ENCODE measurements at regions not wholly inside any gene's neighbourhood (a gene's known extent, or its start where the extent isn't known, plus 50 kb on each side); places are given as distances from the start of the nearest gene placed in this dataset.

DNA sequence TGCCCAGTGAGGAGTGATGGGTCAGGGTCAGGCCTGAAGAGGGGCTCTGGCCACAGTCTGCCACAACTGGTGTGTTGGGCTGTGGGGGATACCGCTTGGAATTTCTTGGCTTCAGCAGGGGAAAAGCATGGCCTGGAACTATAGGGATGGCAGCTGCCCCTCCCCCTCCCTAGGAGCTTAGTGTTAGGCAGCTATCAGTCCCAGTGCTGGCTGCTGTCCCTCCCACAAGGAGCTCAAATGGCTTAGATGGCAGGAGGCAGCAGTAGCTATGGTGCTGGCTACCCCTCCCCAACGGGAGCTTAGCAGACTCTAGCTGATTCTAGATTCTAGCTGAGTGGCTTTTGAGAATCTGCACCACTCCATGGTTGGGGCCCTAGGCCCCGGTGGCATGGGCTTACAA, 414.5 kb upstream of the HSF2 start:
- TF ChIP-seq POU2F2 (IDR thresholded peaks at IDR 0.05; ENCODE audit: low read depth, low read length) (no peak), POLR2A (IDR thresholded peaks at IDR 0.05; ENCODE audit: low read depth, low read length) (no peak), SPI1 (IDR thresholded peaks at IDR 0.05; ENCODE audit: low read depth, low read length) (no peak), POLR2AphosphoS5 (IDR thresholded peaks at IDR 0.05; ENCODE audit: low read depth, low read length) (no peak), TAF1 (IDR thresholded peaks at IDR 0.05; ENCODE audit: low read depth, low read length) (no peak), PAX5 (IDR thresholded peaks at IDR 0.05; ENCODE audit: insufficient read depth, low read length, severe bottlenecking) (no peak)
- FAIRE-seq, result no peak
- no peak for DNase-seq (ENCODE audit: insufficient read length, low spot score)

DNA sequence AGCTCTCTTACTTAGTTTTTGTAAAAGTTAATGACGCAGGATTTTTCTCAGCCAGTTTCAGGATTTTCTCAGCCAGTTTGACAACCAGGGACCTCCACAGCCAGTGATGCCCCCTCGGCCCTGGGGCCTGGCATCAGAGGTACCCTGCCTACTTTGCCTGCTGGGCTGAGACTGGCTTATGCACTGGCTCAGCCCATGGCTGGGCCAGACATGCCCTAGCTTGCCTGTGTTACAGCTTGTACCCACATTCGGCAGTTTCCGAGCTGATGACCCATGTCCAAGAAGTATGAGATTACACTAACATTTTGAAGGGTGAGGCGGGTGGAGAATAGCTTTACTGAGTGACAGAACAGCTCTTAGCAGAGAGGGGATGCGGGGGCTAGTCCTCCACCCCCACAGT, 406.1 kb upstream of the HSF2 start:
- DNase-seq (ENCODE audit: insufficient read length, low spot score) (no peak), FAIRE-seq (no peak)
- TF ChIP-seq POLR2AphosphoS5 (IDR thresholded peaks at IDR 0.05; ENCODE audit: low read depth, low read length) (no peak), POLR2A (IDR thresholded peaks at IDR 0.05; ENCODE audit: low read depth, low read length) (no peak), SPI1 (IDR thresholded peaks at IDR 0.05; ENCODE audit: low read depth, low read length) (no peak), PAX5 (IDR thresholded peaks at IDR 0.05; ENCODE audit: insufficient read depth, low read length, severe bottlenecking) (no peak), TAF1 (IDR thresholded peaks at IDR 0.05; ENCODE audit: low read depth, low read length) (no peak), POU2F2 (IDR thresholded peaks at IDR 0.05; ENCODE audit: low read depth, low read length) (no peak)

DNA sequence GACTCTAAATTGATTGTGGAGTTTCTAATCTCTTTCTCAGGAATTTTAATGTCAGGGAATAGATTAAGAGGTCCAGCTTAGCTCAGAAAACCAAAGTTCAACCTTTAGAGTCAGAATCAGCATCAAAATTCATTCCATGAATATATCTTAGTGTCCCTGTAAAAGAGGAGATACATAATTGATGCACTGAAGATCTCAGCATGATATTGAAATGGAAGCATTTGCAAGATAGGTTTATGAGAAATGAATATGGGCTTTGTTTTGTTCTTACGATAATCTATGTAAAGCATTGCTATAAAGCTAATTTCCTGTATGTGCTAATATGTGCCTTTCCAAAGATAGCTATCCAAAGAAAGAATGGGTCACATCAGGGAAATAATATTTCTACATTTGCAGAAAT, 404.5 kb upstream of the HSF2 start:
- TF ChIP-seq POLR2A (IDR thresholded peaks at IDR 0.05; ENCODE audit: low read depth, low read length) (no peak), POLR2AphosphoS5 (IDR thresholded peaks at IDR 0.05; ENCODE audit: low read depth, low read length) (no peak), SPI1 (IDR thresholded peaks at IDR 0.05; ENCODE audit: low read depth, low read length) (no peak), PAX5 (IDR thresholded peaks at IDR 0.05; ENCODE audit: insufficient read depth, low read length, severe bottlenecking) (no peak), POU2F2 (IDR thresholded peaks at IDR 0.05; ENCODE audit: low read depth, low read length) (no peak), TAF1 (IDR thresholded peaks at IDR 0.05; ENCODE audit: low read depth, low read length) (no peak)
- FAIRE-seq (no peak), DNase-seq (ENCODE audit: insufficient read length, low spot score) (no peak)

DNA sequence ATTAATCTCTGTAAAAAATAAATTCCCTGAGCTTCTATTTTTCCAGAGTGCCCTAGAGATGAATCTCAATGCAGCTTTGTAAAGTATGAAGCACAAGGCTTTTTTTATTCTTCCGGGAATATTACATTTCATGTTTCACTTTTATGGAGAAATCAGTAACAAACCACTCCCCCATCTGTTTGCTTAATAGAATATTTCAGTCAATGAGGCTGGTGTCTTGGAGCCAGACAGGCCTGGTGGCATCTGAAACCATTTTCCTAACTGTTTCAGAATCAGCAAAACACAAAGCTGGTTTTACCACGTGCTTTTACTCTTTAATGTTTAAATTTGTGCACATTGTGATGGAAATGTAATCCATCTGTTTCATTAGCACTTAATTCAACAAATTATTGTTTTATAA, 400.8 kb upstream of the HSF2 start:
- DNase-seq (ENCODE audit: insufficient read length, low spot score), result no peak
- no peak for TF ChIP-seq PAX5 (IDR thresholded peaks at IDR 0.05; ENCODE audit: insufficient read depth, low read length, severe bottlenecking)
- no peak for FAIRE-seq

DNA sequence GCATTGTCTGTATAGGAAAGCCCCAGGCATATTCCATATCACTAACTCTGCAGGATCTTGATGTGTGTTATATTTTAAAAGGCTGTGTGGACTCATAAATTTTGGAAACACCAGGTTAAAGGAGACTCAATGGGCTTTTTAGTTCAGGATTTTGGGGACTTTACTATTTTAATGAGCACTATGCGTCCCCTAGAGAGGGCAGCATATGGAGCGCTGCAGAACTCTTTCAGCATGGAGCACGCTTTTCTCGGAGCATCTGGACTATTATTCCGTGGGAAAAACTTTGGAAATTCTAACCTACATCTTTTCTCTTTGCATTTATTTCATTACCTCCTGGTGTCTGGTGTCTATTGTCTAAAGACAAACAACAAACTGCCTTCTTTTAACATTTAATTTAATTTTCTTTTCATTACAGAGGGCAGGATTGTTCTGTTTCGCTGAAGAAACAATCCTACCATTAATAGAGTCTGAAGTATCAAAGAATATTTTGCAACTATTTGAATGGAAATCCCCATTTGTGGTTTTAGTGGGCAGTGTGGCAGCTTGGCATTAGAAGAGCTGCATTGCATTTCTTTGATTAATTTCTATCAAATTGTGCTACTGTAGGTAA, 399.9 kb upstream of the HSF2 start:
- no peak for FAIRE-seq
- DNase-seq (ENCODE audit: insufficient read length, low spot score), result no peak
- TF ChIP-seq TAF1 (IDR thresholded peaks at IDR 0.05; ENCODE audit: low read depth, low read length) (no peak), PAX5 (IDR thresholded peaks at IDR 0.05; ENCODE audit: insufficient read depth, low read length, severe bottlenecking) (no peak), POLR2AphosphoS5 (IDR thresholded peaks at IDR 0.05; ENCODE audit: low read depth, low read length) (no peak), SPI1 (IDR thresholded peaks at IDR 0.05; ENCODE audit: low read depth, low read length) (no peak), POLR2A (IDR thresholded peaks at IDR 0.05; ENCODE audit: low read depth, low read length) (no peak), POU2F2 (IDR thresholded peaks at IDR 0.05; ENCODE audit: low read depth, low read length) (no peak)

DNA sequence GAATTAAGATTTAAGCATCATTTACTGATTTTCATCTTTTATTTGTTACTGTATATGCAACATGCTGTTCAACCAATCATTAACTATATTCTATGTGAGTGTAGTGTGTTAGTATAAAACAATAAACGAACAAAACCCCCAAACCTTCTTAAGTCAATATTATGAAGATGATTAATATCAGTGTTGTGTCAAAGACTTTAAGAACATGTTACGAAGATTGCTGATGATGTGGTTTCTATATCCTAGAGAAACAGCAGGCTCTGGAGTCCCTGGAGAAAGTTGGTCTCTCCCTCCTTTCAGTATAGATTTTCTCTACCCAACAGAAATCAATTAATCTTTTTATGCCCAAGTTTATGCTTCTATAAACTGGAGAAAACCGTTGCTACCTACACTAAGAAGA, 393.8 kb upstream of the HSF2 start:
- DNase-seq (ENCODE audit: insufficient read length, low spot score) (no peak), FAIRE-seq (no peak)
- TF ChIP-seq SPI1 (IDR thresholded peaks at IDR 0.05; ENCODE audit: low read depth, low read length), result no peak
- TF ChIP-seq POLR2AphosphoS5 (IDR thresholded peaks at IDR 0.05; ENCODE audit: low read depth, low read length), result no peak
- TF ChIP-seq POLR2A (IDR thresholded peaks at IDR 0.05; ENCODE audit: low read depth, low read length), result no peak
- TF ChIP-seq TAF1 (IDR thresholded peaks at IDR 0.05; ENCODE audit: low read depth, low read length), result no peak
- no peak for TF ChIP-seq POU2F2 (IDR thresholded peaks at IDR 0.05; ENCODE audit: low read depth, low read length)
- TF ChIP-seq PAX5 (IDR thresholded peaks at IDR 0.05; ENCODE audit: insufficient read depth, low read length, severe bottlenecking), result no peak

DNA sequence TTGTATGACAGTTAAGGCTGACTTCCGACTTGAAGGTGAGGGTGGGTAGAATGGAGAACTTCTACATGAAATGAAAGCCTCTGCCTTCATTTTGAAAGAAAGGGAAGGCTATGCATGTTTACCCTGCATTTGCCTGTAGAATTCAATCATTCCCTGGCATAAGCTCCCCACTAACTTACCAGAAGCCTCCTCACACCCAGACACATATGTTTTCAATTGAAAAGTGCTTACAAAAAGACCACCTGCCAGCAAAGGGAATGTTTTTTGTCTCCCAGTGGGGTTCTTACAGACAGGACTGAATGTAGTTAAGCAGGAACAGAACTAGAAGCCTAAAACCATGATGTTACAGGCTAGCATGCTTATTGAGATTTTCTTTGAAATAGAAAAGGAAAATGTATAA, 392.1 kb upstream of the HSF2 start:
- FAIRE-seq (no peak), DNase-seq (ENCODE audit: insufficient read length, low spot score) (no peak)
- TF ChIP-seq TAF1 (IDR thresholded peaks at IDR 0.05; ENCODE audit: low read depth, low read length) (no peak), SPI1 (IDR thresholded peaks at IDR 0.05; ENCODE audit: low read depth, low read length) (no peak), POU2F2 (IDR thresholded peaks at IDR 0.05; ENCODE audit: low read depth, low read length) (no peak), POLR2A (IDR thresholded peaks at IDR 0.05; ENCODE audit: low read depth, low read length) (no peak), PAX5 (IDR thresholded peaks at IDR 0.05; ENCODE audit: insufficient read depth, low read length, severe bottlenecking) (no peak), POLR2AphosphoS5 (IDR thresholded peaks at IDR 0.05; ENCODE audit: low read depth, low read length) (no peak)

DNA sequence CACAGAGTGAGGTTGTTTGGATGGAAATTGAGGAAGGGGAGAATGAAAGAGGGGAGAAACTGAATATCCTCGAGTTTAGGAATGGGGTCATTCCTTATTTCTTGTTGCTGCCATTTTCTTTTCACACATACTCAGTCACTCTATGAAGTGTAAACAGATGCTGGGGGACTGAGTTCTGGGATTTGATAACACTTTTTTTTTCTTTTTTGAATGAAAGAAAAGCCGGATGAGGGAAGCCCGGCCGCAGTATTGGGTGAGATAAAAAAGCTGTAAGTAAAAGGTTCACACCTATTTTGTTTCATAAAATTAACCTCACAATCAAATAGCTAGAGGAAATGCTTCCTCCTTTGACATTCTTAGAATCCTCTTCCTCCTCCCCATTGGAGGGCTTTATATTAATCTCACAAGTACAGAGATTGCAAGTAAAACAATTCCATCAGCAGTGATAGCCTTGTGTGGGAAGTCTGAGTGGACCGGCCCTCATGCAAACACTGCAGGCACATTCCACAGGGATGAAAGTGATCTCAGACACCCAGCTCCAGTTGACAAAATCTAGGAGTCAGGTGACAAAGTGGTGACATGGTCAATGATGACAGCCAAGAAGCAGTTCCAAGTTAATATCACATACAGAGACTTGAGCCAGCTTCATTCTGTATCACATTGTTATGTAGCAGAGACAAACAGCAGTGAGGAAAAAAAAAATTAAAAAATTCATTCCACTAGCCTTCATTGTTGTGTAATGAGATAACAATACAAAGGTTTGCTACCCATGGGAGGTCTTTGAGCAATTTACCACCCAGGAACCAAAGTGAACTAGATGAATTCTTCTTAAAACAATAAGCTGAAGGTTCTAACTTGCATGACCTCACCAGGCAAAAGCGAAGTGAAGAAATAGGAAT, 391.1 kb upstream of the HSF2 start:
- FAIRE-seq (no peak), DNase-seq (ENCODE audit: insufficient read length, low spot score) (no peak)
- TF ChIP-seq POU2F2 (IDR thresholded peaks at IDR 0.05; ENCODE audit: low read depth, low read length), result no peak
- TF ChIP-seq PAX5 (IDR thresholded peaks at IDR 0.05; ENCODE audit: insufficient read depth, low read length, severe bottlenecking), result no peak
- no peak for TF ChIP-seq SPI1 (IDR thresholded peaks at IDR 0.05; ENCODE audit: low read depth, low read length)
- TF ChIP-seq TAF1 (IDR thresholded peaks at IDR 0.05; ENCODE audit: low read depth, low read length), result no peak
- TF ChIP-seq POLR2AphosphoS5 (IDR thresholded peaks at IDR 0.05; ENCODE audit: low read depth, low read length), result no peak
- TF ChIP-seq POLR2A (IDR thresholded peaks at IDR 0.05; ENCODE audit: low read depth, low read length), result no peak

DNA sequence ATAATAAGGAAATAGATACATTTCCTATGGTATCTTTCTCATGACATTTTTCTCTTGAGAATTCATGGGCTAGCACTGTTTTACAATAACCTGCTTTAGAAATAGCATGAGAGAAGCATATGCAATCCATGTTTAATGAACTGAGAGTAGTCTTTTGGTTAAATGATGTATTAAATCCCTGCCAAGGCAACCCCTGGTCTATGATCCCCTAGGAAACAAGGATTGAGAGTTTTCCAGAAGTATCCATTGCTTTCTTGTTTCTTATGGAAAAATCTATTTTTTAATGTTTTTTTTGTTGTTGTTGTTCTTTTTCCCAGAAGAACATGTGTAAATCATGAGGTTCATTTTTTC, 390.5 kb upstream of the HSF2 start:
- DNase-seq (ENCODE audit: insufficient read length, low spot score) (no peak), FAIRE-seq (no peak)
- no peak for TF ChIP-seq PAX5 (IDR thresholded peaks at IDR 0.05; ENCODE audit: insufficient read depth, low read length, severe bottlenecking)
- TF ChIP-seq SPI1 (IDR thresholded peaks at IDR 0.05; ENCODE audit: low read depth, low read length), result no peak

DNA sequence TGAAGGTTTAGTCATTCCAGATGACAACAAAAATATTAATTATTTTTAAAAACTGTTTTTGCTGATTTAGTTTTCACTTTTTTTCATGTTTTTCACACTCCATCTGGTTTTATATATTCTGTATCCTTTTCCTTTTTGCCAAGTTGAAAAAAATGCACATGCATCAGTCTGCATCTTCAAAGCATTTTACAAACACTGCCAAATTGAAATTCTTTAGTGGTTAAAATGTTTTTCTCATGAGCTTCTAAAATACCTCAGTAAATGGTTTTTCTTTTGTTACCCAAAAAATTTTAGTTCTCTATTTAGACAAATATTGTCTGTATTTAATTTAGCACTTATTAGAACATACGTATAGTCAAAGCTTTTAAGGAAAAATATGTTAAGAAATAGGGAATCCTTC, 386.9 kb upstream of the HSF2 start:
- FAIRE-seq (no peak), DNase-seq (ENCODE audit: insufficient read length, low spot score) (no peak)
- TF ChIP-seq POLR2AphosphoS5 (IDR thresholded peaks at IDR 0.05; ENCODE audit: low read depth, low read length), result no peak
- TF ChIP-seq SPI1 (IDR thresholded peaks at IDR 0.05; ENCODE audit: low read depth, low read length), result no peak
- TF ChIP-seq PAX5 (IDR thresholded peaks at IDR 0.05; ENCODE audit: insufficient read depth, low read length, severe bottlenecking), result no peak
- no peak for TF ChIP-seq POU2F2 (IDR thresholded peaks at IDR 0.05; ENCODE audit: low read depth, low read length)
- TF ChIP-seq POLR2A (IDR thresholded peaks at IDR 0.05; ENCODE audit: low read depth, low read length), result no peak
- no peak for TF ChIP-seq TAF1 (IDR thresholded peaks at IDR 0.05; ENCODE audit: low read depth, low read length)
